LNCAP (cell line): ENCODE measurements at regions not wholly inside any gene's neighbourhood (a gene's known extent, or its start where the extent isn't known, plus 50 kb on each side); places are given as distances from the start of the nearest gene placed in this dataset.

ENCODE experiments used
- CTCF ChIP-seq: fragments of 450-650 bp; IDR thresholded peaks from 2 replicates; pipeline ENCODE4 v1.5.1; 2017; ENCODE audit warnings: mild to moderate bottlenecking

DNA sequence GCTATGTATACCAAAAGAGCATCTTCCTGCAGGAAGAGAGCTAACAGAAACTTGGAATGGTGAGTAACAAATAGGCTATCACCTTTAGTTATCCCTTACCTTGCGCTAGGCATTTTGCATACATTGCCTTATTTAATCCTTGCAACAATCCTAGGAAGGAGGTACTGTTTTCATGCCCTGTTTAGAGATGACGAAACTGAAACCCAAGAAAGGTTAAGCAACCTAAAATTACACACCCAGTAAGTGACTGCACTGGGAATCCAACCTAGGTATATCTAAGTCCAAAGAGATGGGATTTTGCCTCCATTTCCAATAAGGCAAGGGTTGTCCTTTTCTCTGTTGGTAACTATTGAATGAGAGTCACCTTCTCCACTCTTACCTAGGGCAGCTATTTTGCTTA lies 144.5 kb downstream of the TM2D1 start:
- no peak for TF ChIP-seq CTCF

- TF ChIP-seq CTCF = no peak
Observed at GRCh38 chr1:61579802-61580201, 145.1 kb downstream of the TM2D1 start.

DNA sequence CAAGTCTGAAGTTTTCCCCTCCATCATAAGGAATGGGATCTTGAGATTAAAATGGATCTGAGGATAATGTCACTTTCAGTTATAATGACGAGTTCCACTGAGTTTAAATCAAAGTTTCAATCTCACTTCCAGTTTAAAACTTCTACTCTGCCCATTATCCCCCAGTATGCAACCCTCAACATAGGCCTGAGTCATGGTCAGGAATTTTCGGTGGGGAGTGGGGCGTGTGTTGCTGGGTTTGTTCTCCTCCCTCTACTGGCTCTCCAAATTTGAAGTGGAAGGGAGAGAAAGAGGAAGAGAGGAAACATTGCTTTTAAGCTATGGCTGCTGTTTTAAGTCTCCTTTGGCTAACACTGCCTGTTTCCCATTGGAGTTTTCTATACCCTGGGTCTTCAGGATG lies 152.9 kb downstream of the TM2D1 start:
- TF ChIP-seq CTCF = no peak

GRCh38 chr1:61570191-61570590 lies 154.8 kb downstream of the TM2D1 start:
- no peak for TF ChIP-seq CTCF

- no peak for TF ChIP-seq CTCF
Observed at GRCh38 chr1:61569303-61569621, 155.7 kb downstream of the TM2D1 start.

- TF ChIP-seq CTCF = no peak
Observed at GRCh38 chr1:61568460-61569302, 156.3 kb downstream of the TM2D1 start.

- TF ChIP-seq CTCF = no peak
Observed at GRCh38 chr1:61566177-61566576, 158.8 kb downstream of the TM2D1 start.

- no peak for TF ChIP-seq CTCF
Observed at GRCh38 chr1:61563611-61564010, 161.3 kb downstream of the TM2D1 start.
